Ecto neural progenitor cell (in vitro differentiated cells): ENCODE measurements at regions not wholly inside any gene's neighbourhood (a gene's known extent, or its start where the extent isn't known, plus 50 kb on each side); places are given as distances from the start of the nearest gene placed in this dataset.
A peak's percentile ranks its signal among the peaks of the same experiment; 100 is the strongest.

Source experiments
- DNase-seq: peaks from one replicate; pipeline ENCODE4 v3.0.0-alpha.2; 2018; ENCODE audit warnings: low spot score

DNA sequence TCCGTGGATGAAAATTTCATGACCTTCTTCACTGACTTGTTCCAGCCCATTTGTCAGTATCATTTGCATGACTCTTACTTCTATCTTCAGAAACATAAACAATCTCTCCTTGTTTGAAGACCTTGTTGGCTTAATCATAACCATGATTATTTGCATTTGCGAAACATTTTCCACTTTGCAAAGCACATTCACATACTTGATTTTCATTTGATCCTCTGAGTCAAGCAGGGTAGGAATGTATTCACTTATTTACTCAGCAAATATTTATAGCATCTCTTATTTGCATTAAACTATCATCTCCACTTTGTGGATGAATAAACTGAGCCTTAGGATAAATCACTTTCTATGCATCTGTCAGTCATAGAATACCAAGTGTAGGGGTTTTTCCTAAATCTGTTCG, 343.0 kb upstream of the SGCD start:
- no peak for DNase-seq

DNA sequence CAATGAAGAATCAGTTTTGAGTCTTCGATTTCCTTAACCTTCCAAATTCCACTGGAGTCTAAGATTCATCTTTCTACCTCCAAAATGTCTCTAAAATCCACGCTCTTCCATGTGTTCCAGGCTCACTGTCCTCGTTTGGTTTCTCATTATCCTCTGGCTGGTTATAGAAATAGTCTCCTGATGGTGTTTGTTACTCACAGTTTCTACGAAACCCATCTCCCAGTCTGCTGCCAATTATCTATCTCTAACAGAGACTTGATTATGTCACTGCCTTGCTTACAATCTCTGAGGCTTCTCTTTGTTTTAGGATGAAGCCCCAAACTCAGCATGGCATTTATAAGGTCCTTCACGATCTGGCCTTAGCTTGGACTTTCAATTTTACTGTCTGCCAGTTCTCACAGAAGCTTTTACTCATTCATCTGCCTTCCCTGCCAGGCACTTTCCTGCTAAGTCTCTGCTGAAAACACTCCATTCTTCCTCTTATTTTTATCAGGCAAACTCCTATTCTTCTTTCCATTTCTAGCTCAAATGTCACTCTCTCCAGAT, 339.6 kb upstream of the SGCD start:
- DNase-seq, result no peak

- DNase-seq, result no peak
These were observed 337.1 kb upstream of the SGCD start for GRCh38 chr5:155989879-155990278.

GRCh38 chr5:155996123-155996522, 330.8 kb upstream of the SGCD start:
- DNase-seq, result no peak

GRCh38 chr5:155998257-155998656, 328.7 kb upstream of the SGCD start:
- no peak for DNase-seq

GRCh38 chr5:156000115-156000514, 326.8 kb upstream of the SGCD start:
- no peak for DNase-seq

- DNase-seq, result no peak
These were observed 322.2 kb upstream of the SGCD start for GRCh38 chr5:156004754-156005153.

DNA sequence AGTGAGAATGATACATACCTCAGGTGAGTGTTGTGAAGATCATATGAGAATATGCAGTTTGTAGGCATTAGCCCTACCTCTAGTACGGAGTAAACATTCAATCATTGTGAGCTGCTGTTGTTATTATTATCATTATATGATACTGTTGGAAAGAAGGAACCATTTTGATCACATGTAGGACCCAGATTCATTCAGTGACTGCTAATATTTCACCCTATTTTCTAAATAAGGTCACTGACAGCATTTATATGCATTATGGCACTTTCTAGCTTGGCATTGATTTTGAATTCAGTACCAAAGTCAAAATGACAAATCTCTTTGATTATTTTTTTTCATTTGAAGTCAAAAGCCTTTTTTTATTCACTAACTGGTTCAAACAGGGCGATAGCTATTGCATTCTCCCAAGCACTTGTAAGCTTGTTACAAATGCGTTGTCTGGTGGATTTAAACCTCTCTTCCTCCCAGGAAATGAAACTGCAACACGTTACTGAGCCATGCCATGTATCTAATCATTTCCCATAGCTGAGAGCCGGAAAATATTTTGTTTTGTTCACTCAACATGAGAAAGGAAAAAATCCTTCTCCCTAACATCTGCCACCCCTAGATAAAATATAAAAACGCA, 320.8 kb upstream of the SGCD start:
- no peak for DNase-seq

DNA sequence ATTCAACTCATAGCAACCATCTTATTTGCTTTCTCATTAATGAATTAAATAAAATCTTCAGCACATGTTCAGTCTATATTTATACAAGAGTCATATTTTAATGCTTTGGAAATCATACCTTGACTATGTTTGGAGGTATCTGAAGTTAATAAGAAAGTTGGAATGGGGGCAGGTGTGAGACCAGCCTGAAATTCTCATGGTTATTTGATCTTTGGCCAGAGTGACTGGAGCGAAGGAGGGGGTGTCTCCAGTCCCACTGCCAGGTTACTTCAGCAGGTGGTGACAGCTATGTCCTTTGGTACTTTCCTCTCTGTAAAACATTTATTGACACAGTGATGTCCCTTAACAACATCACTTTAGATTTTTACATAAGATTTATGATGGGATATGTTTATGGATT, 318.1 kb upstream of the SGCD start:
- DNase-seq, result no peak

GRCh38 chr5:156009583-156009982, 317.4 kb upstream of the SGCD start:
- no peak for DNase-seq

DNA sequence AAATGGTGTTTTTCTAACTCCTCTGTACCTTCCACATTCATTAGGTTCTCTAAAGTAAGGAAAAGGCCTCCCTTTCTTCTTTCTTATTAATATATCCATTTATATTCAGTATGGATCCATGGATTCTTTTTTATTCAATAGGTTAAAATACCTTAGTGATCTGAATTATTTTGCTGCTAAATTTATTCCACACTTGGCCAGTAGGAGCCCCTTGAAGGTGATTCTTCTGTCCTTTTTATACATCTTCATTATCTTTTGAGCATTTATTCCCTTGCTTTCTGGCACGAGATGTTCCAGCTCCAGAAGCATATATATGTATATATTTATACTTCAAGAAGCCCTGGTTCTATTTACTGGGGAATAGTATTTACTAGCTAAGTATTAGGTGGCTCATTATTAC, 311.8 kb upstream of the SGCD start:
- DNase-seq, result no peak

DNA sequence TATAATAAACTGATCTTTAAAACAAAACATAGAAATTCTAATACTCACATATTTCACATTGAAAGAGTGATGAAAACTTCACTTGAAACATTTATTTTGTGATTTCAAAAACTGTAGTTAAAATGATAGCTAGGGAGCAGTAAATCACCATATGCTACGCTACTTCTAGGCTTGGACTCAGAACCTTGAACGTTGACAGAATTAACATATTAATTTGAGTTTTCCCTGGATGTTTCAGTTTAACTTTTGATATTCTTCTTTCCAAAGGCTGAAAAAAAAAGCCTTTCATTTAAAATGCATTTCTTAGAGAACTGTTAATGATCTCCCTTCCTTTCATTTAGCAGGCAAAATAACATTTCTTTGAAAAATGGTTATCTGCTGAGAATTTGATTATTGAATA, 307.8 kb upstream of the SGCD start:
- no peak for DNase-seq

DNA sequence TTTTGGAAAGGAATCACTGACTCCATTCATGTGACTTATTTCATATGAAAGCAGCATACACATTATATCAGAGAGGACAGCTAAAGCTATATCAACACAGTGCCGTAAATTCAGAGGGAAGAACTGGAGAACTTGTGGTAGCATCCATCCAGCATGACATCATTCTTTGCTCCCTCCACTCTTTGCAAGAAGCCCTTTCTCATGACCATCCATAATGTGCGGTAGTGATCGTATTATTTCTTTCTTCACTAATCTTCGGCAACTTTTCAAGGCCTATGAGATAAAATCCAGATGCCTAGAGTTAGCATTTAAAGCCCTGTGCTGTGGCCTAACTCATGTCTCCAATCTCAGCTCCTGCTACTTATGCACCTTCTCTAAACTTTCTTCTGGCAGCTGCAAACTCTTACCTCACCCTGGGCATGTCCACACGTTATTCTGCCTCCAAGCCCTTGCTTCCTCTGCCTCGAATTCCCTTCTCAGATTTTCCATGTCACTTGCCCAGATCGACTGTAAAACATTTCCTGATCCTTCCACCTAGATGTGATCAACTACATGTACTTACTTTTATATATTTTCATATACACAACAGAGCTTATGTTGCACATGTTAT, 307.3 kb upstream of the SGCD start:
- DNase-seq, result no peak

- no peak for DNase-seq
These were observed 306.3 kb upstream of the SGCD start for GRCh38 chr5:156020647-156021046.

DNA sequence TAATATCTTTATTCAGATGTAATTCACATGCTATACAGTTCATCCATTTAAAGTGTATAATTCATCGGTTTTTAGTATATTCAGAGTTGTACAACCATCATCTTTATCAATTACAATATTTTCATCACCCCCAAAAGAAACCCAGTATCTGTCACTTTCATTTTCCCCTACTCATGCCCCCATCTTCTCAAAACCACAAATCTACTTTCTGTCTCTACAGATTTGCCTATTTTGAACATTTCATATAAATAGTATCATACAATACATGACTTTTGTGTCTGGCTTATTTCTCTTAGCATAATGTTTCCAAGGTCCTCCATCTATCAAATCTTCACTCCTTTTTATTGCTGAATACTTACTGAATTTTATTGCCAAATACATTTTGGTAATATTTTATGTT, 305.1 kb upstream of the SGCD start:
- no peak for DNase-seq

GRCh38 chr5:156025656-156026055, 301.3 kb upstream of the SGCD start:
- DNase-seq, result no peak

GRCh38 chr5:156031181-156031580, 295.8 kb upstream of the SGCD start:
- DNase-seq, result no peak

- no peak for DNase-seq
These were observed 290.3 kb upstream of the SGCD start for GRCh38 chr5:156036640-156037039.

- no peak for DNase-seq
These were observed 289.6 kb upstream of the SGCD start for GRCh38 chr5:156037151-156037909.

- DNase-seq, result no peak
These were observed 284.2 kb upstream of the SGCD start for GRCh38 chr5:156042726-156043125.

DNA sequence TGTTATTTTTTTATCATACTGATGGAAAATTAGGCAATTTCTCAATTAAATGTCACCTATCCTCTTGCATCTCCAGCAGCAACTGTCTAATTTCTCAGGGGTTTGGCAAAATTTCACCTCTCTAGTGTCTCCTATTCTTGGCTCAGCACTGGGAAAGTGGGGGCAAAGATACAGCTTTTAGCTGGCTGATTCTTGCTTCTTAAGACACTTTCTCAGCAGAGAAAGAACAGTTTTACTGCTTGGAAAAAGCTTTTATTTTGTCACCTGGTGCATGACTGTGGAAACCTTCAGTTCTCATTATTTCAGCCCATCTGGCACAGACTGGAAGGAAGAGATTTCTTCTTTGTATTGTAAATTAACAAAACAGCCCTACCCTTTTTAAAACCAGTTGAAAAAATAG, 283.6 kb upstream of the SGCD start:
- no peak for DNase-seq

GRCh38 chr5:156051972-156052371, 275.0 kb upstream of the SGCD start:
- DNase-seq, result peak; percentile 41

DNA sequence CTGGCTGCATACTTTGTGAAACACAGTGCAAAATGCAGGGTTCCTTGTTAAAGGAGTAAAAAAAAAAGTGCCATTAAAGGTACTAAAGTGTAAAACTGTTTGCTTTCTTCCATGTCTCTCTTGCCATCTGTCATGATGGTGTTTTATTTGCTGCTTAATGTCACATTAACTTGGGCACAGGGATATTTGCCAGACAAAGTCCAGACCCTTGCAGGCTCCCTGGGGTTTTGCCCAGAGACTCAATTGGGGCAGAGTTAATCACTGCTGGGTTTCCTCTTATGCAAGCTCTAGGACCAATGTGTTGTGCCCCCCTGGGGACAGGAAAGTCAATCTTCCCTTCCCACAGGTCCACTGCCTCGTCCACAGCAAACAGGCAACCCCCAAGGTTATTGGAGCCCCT, 274.3 kb upstream of the SGCD start:
- DNase-seq, result no peak
